ENCODE measurements at regions not wholly inside any gene's neighbourhood (a gene's known extent, or its start where the extent isn't known, plus 50 kb on each side); places are given as distances from the start of the nearest gene placed in this dataset.

DNA sequence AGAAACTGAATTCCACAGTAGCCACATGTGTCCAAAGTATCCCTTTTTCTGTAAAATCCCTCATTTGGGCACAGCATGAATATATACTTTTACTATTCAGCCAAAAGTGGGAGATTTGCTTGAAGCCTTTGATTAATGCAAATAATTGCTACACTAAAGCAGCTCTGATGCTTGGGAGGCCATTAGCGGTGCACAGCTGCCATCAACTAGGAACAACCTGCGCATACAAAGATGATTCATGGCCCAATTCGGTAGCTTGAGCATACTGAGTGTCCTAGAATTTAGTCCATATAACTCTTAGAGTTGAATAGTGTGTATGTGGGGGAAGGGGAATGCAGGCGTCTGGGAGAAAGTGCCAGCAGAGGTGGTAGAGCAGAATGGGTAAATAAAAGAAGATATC, 277.0 kb upstream of the RMST start:
- no peak for DNase-seq (ENCODE audit: low read depth)
- H3K4me3 ChIP-seq (ENCODE audit: low read depth, low read length), result no peak overlapping the region
- TF ChIP-seq, protein P1, sequence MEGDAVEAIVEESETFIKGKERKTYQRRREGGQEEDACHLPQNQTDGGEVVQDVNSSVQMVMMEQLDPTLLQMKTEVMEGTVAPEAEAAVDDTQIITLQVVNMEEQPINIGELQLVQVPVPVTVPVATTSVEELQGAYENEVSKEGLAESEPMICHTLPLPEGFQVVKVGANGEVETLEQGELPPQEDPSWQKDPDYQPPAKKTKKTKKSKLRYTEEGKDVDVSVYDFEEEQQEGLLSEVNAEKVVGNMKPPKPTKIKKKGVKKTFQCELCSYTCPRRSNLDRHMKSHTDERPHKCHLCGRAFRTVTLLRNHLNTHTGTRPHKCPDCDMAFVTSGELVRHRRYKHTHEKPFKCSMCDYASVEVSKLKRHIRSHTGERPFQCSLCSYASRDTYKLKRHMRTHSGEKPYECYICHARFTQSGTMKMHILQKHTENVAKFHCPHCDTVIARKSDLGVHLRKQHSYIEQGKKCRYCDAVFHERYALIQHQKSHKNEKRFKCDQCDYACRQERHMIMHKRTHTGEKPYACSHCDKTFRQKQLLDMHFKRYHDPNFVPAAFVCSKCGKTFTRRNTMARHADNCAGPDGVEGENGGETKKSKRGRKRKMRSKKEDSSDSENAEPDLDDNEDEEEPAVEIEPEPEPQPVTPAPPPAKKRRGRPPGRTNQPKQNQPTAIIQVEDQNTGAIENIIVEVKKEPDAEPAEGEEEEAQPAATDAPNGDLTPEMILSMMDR (conservative IDR thresholded peaks at IDR 0.05; ENCODE audit: low read depth, low read length), result no peak

DNA sequence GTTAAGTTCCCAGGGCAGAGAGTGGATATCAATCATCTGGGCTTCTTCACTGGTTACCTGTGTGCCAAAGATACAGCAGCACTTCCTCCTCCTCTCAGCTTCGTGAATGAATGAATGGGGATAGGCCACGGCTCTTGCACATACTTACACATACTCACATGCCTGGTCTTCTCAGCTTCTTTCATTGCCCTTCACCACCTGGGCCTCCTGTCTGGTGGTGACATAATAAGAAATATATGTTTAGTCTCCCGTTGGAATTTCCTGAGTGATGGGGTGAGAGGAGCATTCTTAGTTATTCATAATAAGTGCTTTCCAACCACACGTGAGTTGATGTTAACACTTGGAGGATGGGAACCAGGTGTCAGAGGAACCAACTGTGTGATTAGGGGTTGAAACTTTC, 268.1 kb upstream of the RMST start:
- TF ChIP-seq, protein P1 (conservative IDR thresholded peaks at IDR 0.05; ENCODE audit: low read depth, low read length), result no peak
- no peak overlapping the region for H3K4me3 ChIP-seq (ENCODE audit: low read depth, low read length)
- no peak for DNase-seq (ENCODE audit: low read depth)

DNA sequence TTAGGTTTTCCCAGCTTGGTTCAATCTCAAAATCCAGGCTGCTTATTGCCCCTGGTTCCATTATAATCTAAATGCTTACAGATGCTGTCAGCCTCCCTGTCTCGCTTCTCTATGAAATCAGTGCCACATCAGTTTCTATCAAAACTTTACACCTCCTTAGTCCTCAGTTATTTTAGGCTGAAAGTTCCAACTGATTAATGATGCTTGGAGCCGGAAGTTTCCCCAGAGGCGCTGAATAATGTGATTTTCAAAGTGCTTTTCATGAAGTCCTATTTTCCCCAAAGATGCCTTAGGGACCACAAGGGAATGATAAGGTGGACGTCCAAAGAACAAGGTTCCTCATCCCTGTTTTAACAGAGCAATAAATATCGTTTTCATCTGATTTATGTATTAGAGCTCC, 262.4 kb upstream of the RMST start:
- DNase-seq (ENCODE audit: low read depth), result no peak
- no peak overlapping the region for H3K4me3 ChIP-seq (ENCODE audit: low read depth, low read length)
- TF ChIP-seq, protein P1 (conservative IDR thresholded peaks at IDR 0.05; ENCODE audit: low read depth, low read length), result no peak

DNA sequence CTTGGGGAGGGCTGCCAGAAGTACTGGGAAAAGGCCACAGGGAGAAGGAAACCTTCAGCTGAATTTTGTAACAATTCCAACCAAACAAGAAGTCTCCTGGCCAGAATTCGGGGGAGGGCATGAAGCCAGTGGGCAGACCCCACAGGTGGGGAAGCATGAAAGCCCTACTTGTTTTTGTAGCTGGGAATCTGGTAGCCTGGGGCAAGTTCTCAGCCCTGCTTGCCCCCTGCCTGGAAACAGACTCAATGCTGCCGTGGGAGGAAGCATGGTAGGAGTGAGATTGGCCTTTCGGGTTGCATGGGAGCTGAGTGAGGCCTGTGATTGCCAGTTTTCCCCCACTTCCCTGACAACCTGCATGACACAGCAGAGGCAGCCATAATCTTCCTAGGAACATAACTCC, 259.2 kb upstream of the RMST start:
- no peak overlapping the region for H3K4me3 ChIP-seq (ENCODE audit: low read depth, low read length)
- TF ChIP-seq, protein P1 (conservative IDR thresholded peaks at IDR 0.05; ENCODE audit: low read depth, low read length), result no peak
- DNase-seq (ENCODE audit: low read depth), result no peak

DNA sequence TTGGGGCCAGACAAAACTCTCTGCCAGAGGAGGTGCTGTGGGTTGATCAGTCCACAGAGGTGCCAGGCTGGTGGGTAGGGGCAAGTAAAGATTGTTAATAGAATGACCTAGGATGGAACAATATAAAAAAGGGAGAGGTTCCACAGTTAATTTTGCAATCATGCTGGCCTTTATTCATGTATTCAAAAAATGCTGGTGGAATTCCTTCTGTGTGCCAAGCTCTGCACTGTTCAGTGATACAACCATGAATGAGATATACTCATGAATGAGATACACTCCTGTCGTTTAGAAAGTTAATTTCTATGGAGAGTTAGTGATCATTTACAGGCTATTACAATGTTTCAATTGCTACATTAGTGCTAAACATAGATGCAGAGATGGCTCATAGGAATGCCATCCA, 252.6 kb upstream of the RMST start:
- TF ChIP-seq, protein P1 (conservative IDR thresholded peaks at IDR 0.05; ENCODE audit: low read depth, low read length), result no peak
- no peak overlapping the region for H3K4me3 ChIP-seq (ENCODE audit: low read depth, low read length)
- DNase-seq (ENCODE audit: low read depth), result no peak

DNA sequence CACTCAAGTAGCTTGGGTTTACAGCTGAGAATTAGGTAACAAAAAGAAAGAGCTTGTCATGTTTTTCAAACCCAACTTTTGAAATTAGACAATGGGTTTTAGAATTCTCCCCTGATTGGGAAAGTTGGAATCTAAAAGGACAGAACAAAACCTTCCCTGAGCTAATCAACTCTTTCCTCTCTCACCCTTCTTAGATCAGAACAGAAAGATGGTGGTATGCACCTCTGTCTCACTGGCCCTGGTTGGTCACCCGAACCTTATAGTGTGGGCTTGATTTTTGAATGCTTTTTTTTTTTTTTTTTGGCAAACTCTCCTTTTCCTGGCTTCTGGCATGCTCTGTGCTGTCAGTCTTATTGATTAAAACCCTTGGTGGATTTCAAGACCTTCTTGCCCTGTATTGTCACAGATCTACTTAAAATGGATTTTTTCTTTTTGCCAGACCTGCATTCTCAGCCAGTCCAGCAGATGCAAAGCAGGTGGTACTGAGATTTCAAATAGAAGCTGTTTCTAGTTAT, 251.1 kb upstream of the RMST start:
- TF ChIP-seq, protein P1 (conservative IDR thresholded peaks at IDR 0.05; ENCODE audit: low read depth, low read length), result no peak
- no peak for DNase-seq (ENCODE audit: low read depth)
- H3K4me3 ChIP-seq (ENCODE audit: low read depth, low read length), result no peak overlapping the region

DNA sequence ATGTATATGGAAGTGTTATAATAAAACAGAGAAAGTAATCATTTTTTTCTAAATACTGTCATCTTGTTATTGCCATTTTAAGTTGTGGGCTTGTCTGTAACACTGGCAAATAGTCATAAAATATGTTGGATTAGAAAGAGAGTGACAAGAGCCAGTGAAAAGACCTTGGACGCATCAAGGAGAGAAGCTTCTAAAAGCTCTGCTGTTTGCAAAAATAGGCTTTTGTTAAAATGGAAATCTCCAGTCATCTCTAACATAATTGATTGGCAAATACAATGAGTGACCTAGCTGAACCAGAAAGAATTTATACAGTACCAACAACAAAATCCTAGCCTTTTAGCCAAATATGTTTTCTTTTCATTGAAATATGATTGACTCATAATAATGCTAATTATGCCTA, 245.8 kb upstream of the RMST start:
- no peak for DNase-seq (ENCODE audit: low read depth)
- TF ChIP-seq, protein P1 (conservative IDR thresholded peaks at IDR 0.05; ENCODE audit: low read depth, low read length), result no peak
- H3K4me3 ChIP-seq (ENCODE audit: low read depth, low read length), result no peak overlapping the region

Data from choroid plexus epithelial cell (primary cell).